T47D (cell line): ENCODE measurements at regions not wholly inside any gene's neighbourhood (a gene's known extent, or its start where the extent isn't known, plus 50 kb on each side); places are given as distances from the start of the nearest gene placed in this dataset.

Source experiments
- DNase-seq, 2 experiments: peaks; one replicate each; pipeline versions ENCODE4 v3.0.0 to v3.0.0-alpha.2; 2011 to 2012; ENCODE audit warnings: low read depth in 1 of 2, low spot score in 1 of 2
- JUND ChIP-seq: IDR thresholded peaks from 2 replicates; pipeline ENCODE4 v1.6.1; 2012; ENCODE audit warnings: low read depth
- in situ Hi-C: cut with HindIII; loops from 2 replicates; pipeline ENCODE4 v1.10.0; 2016; ENCODE audit warnings: low sequenced_read_pairs, low pct_unique_long_range_greater_than_20kb

GRCh38 chr18:75923169-75923568 is 495.7 kb upstream of the SMIM21 start:
- no peak for TF ChIP-seq JUND
- DNase-seq = peak; percentile 24 to 53
- in situ Hi-C loops = no loop called here

- in situ Hi-C loops = no loop called here
- no peak for TF ChIP-seq JUND
These were observed 489.1 kb upstream of the SMIM21 start for GRCh38 chr18:75916624-75916982.

GRCh38 chr18:75915941-75916623 is 488.6 kb upstream of the SMIM21 start:
- DNase-seq = no peak
- TF ChIP-seq JUND = no peak
- in situ Hi-C loops = no loop called here

More at GRCh38 chr18:75916624-75916982, 489.1 kb upstream of the SMIM21 start:
- no peak for DNase-seq

- TF ChIP-seq JUND = no peak
- DNase-seq = no peak
- in situ Hi-C loops = no loop called here
These were observed 485.3 kb upstream of the SMIM21 start for GRCh38 chr18:75912829-75913228.

GRCh38 chr18:75904416-75904815 is 476.9 kb upstream of the SMIM21 start:
- no peak for TF ChIP-seq JUND
- no peak for DNase-seq
- in situ Hi-C loops = no loop called here

GRCh38 chr18:75898651-75899050 is 471.1 kb upstream of the SMIM21 start:
- no peak for DNase-seq
- in situ Hi-C loops = no loop called here
- TF ChIP-seq JUND = no peak

GRCh38 chr18:75897386-75897785 is 469.9 kb upstream of the SMIM21 start:
- in situ Hi-C loops = no loop called here
- no peak for DNase-seq
- no peak for TF ChIP-seq JUND

DNA sequence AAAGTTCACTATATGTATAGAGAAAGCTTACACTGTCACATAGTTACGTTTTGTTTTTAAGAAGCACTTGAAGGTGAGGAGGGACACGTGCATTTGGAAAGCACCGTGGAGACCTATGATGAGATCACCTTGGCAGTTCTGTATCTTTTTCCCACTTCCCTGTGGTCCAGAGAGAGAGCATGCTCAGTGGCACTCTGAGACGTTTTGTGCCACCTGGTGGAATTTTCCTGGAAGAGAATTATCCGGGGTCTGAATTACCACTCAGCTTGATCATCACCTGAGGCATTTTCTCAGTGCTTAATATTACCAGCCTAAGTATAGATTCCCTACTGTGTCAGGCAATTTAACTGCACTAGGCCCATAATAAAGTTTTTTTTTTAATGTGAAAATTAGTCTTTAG is 469.4 kb upstream of the SMIM21 start:
- DNase-seq = peak; percentile 29 to 53
- in situ Hi-C loops = no loop called here
- no peak for TF ChIP-seq JUND

- TF ChIP-seq JUND = no peak
- in situ Hi-C loops = no loop called here
- no peak for DNase-seq
These were observed 467.6 kb upstream of the SMIM21 start for GRCh38 chr18:75895135-75895534.

GRCh38 chr18:75884728-75885127 is 457.2 kb upstream of the SMIM21 start:
- in situ Hi-C loops = no loop called here
- peak in 1 of 2 experiments; percentile 3 for DNase-seq
- no peak for TF ChIP-seq JUND

DNA sequence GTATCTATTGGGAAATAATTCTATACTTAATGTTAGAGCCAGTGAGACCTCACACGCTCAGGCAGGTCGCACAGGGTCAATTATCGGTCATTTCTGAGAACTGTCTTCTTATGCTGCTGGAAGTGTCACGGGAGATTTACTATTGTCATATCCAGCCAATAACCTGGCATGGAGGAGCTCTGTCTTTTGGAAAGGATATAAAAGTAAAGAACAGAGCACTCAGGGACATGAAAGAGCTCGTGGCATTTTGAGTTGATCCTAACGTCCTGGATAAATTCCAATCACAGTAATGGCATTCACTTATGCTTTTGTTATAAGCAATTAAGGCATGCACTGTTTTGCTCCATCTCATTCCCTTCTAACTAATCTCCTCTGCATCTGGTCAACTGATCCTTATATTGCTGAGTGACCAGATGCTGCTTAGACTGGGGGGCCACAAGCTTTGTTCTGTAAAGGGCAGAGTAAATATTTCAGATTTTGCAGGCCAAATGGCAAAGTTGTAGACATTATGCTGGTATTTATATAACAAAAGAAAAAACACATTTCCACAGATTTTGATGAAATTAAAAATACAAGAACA is 453.5 kb upstream of the SMIM21 start:
- no peak for TF ChIP-seq JUND
- DNase-seq = no peak
- in situ Hi-C loops = no loop called here

DNA sequence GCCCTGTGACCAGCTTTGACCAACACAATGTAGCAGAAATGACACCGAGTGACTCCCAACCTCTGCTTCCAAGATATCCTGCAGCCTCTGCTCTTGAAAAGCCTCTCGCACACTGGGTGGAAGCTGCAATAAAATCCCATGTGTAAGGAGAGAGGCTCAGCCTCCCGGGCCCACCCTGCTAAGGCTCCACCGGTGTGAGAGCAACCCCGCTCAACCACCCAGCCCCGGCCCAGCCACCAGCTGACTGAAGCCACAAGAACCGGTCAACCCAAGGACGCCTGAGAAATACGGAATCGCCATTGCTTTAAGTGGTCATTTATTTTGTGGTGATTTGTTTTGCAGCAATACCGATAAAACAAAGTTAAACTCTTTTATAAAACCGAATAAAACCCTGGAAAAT is 452.8 kb upstream of the SMIM21 start:
- in situ Hi-C loops = no loop called here
- DNase-seq = no peak
- no peak for TF ChIP-seq JUND

DNA sequence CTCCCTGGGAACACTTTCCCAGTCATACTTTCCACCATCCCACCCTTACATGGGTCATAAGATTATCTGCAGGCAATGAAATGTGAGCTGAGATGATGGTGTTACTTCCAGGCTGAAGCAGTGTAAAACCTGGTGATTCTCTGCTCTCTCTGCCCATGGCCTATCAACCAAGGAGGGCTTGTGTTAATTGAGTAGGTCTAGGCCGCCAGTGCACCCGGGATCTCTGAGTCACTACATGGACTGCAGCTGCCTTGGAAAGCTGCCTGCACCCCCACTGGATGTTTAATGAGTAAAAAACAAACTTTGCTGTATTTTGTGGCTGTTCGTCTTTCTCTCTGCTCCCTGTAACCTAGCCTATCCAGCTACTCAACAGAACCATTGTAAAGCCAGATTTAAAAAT is 451.7 kb upstream of the SMIM21 start:
- in situ Hi-C loops = no loop called here
- TF ChIP-seq JUND = no peak
- no peak for DNase-seq

DNA sequence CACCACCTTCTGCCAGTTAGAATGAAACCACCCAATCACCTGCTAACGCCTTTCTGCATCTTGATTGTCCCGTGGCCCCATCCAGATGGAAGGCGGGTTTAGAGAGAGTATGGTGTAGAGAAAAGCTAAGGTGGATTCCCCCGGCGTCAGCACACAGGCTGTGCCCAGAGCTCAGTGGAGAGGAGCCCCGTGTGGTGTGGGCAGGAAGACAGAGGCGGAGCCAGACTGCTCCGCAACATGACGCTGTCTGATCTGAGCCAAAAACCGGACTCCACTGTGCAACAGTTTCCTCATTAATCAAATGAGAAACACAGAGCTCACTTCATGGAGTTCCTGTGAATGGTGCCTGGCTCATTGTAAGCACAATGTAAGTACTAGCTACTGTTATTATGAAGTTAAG is 448.1 kb upstream of the SMIM21 start:
- TF ChIP-seq JUND = no peak
- in situ Hi-C loops = no loop called here

More for the DNA sequence above, 448.1 kb upstream of the SMIM21 start:
- no peak for DNase-seq
